Lower leg skin (tissue), 3 donors: ENCODE measurements at regions not wholly inside any gene's neighbourhood (a gene's known extent, or its start where the extent isn't known, plus 50 kb on each side); places are given as distances from the start of the nearest gene placed in this dataset.
"Not testable (repeated sequence)": the region's sequence is repeated elsewhere in the genome, so short reads cannot be mapped to it uniquely, and the experiment has no call there.

ENCODE experiments used
- POLR2A ChIP-seq, 2 donors: fragments of 450-650 bp; IDR thresholded peaks; one replicate each; pipeline ENCODE4 v1.6.1; 2016 to 2017; ENCODE audit warnings: antibody characterized with exemption in 2 of 2, mild to moderate bottlenecking in 1 of 2, moderate library complexity in 1 of 2
- TF ChIP-seq, protein P1 (sequence below), 3 donors: fragments of 450-650 bp; IDR thresholded peaks; one replicate each; pipeline ENCODE4 v1.5.1; 2016; ENCODE audit warnings: antibody characterized with exemption in 3 of 3, mild to moderate bottlenecking in 3 of 3, moderate library complexity in 2 of 3

DNA sequence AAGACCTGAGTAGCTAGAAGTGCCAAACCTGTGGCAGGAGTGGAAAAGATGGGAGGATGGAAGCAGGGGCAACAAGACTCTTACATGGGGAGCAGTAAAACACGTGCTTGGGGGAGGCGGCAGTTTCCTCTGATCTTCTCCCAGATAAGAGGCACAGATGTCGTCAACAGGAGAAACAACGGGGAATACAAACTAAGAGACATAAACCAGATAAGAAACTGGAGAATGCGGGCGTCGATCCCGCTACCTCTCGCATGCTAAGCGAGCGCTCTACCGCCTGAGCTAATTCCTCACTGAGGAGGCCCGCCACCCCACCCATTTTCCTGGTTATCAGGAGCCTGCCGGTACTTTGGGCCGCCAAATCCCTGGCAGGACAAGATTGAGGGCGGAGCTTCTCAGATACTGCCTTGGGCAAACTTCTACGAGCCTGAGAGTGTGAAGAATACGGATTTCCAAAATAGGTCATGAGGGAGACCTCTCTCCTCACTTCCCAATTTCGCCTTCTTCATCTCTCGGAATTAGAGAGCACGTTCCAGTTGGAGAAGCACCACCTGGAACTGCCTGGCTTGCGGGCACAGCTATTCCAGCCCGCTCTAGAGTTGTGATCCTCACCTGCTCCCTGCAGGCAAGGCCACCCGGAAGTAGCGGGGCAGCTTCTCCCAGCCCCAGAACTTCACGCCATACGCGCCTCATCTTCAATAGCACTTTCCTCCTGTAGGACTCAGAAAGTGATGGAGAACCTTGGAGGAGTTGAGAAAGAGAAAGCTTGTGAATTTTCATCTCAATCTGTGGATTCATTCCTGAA, 496.0 kb downstream of the PRIM2 start:
- TF ChIP-seq, protein P1, sequence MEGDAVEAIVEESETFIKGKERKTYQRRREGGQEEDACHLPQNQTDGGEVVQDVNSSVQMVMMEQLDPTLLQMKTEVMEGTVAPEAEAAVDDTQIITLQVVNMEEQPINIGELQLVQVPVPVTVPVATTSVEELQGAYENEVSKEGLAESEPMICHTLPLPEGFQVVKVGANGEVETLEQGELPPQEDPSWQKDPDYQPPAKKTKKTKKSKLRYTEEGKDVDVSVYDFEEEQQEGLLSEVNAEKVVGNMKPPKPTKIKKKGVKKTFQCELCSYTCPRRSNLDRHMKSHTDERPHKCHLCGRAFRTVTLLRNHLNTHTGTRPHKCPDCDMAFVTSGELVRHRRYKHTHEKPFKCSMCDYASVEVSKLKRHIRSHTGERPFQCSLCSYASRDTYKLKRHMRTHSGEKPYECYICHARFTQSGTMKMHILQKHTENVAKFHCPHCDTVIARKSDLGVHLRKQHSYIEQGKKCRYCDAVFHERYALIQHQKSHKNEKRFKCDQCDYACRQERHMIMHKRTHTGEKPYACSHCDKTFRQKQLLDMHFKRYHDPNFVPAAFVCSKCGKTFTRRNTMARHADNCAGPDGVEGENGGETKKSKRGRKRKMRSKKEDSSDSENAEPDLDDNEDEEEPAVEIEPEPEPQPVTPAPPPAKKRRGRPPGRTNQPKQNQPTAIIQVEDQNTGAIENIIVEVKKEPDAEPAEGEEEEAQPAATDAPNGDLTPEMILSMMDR (IDR thresholded peaks at IDR 0.05) = not testable (repeated sequence)
- not testable (repeated sequence) for TF ChIP-seq POLR2A (IDR thresholded peaks at IDR 0.05)
